ENCODE measurements at regions not wholly inside any gene's neighbourhood (a gene's known extent, or its start where the extent isn't known, plus 50 kb on each side); places are given as distances from the start of the nearest gene placed in this dataset.

DNA sequence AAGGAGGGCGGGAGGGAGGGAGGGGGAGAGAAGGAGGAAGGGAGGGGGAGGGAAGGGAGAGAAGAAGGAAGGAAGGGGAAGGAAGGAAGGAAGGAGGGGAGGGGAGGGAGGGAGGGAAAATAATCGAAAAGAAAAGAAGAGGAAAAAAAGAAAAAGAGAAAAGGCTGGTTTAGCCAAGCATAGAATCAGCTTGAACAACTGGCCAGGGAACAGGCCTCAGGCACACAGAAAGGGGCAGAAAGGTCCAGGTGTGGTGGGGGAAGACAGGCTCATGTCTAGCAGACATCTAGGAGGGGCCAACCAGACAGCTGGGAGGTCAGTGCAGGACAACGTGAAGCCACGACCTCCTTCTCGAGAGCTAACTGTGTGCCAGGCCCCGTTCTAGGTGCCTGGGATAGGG is 141.8 kb downstream of the HSD17B3 start:
- TF ChIP-seq, protein P1, sequence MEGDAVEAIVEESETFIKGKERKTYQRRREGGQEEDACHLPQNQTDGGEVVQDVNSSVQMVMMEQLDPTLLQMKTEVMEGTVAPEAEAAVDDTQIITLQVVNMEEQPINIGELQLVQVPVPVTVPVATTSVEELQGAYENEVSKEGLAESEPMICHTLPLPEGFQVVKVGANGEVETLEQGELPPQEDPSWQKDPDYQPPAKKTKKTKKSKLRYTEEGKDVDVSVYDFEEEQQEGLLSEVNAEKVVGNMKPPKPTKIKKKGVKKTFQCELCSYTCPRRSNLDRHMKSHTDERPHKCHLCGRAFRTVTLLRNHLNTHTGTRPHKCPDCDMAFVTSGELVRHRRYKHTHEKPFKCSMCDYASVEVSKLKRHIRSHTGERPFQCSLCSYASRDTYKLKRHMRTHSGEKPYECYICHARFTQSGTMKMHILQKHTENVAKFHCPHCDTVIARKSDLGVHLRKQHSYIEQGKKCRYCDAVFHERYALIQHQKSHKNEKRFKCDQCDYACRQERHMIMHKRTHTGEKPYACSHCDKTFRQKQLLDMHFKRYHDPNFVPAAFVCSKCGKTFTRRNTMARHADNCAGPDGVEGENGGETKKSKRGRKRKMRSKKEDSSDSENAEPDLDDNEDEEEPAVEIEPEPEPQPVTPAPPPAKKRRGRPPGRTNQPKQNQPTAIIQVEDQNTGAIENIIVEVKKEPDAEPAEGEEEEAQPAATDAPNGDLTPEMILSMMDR (IDR thresholded peaks at IDR 0.05) = no peak
- TF ChIP-seq EP300 (IDR thresholded peaks at IDR 0.05) = no peak
